Activated T-cell treated with anti-CD3 and anti-CD28 coated beads for 24 hours (primary cell): ENCODE measurements at regions not wholly inside any gene's neighbourhood (a gene's known extent, or its start where the extent isn't known, plus 50 kb on each side); places are given as distances from the start of the nearest gene placed in this dataset.

Experiments
- DNase-seq: peaks from one replicate; pipeline ENCODE4 v3.0.0-alpha.2; 2020; ENCODE audit warnings: low read depth

DNA sequence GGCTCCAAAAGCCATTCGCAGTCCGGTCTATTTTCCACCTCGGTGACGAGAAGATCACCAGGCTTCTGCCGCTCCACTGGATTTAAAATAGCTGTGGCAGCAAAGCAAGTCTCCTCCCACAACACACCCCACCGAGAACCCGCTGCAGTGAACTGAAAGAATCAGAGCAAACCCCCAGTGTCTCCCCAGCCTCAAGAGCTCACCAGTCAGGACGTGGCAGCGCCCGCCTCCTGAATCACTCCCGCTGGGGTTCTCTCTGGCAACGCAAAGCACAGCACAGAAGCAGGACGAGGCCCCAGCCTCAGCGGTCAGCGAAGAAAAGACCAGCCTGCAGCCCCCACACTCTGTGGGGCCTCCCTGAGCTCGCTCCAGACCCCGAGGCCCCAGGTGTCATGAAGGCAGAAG lies 126.1 kb upstream of the PPP2R2D start:
- no peak for DNase-seq

DNA sequence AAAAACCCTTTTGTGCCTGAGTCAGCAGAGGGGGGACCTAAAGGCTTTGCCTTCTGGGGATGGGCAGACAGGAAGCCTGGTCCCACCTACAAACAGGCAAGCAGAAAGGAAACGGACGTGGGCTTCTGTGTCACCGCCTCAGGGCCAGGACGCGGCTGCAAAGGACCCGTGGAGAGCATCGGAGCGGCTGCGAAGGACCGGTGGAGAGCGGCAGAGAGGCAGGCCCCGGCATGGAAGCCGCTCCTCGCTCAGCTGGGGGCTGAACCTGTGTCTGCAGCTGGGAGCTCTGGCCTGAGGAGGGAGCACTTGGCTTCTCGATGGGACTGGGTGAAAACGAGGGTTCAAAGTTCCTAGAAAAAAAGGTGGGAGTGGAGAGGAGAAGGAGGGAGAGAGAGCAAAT lies 125.4 kb upstream of the PPP2R2D start:
- no peak for DNase-seq

DNA sequence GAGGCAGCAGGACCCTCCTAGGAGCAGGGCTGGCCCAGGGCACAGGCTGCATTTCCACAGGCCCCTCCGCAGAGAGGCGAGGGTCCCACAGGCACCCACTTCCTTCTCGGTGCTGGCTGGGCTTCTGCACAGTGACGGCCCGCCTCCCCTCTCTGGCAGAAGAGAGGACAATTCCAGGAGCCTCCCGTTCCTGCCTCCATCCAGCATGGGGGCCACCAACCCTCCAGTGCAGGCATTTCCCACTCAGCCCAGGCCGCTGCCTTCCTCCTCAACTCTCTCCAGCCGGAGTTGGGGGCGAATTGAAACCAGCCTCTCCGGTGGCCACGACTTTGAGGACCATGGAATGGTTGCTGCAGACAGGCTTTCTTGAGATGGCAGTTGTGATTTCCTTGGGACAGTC lies 125.0 kb upstream of the PPP2R2D start:
- no peak for DNase-seq

DNA sequence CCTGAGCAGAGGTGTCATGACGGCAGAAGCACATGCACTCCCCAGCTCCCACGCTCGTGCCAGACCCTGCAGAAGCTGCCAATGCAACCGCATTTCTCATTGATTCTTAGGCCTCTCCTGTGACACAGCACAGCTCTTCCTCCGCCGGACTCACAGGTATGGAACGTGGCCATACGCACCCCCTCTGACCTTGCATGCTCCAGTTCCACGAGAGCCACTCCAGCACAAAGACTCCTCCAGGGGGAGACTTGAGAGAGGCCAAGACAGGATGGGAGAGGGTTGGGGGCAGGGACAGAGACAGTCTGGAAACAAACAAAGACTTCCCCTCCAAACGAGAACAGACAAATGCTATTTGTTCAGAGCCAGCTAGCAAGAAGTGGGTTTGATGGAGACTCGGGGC lies 124.3 kb upstream of the PPP2R2D start:
- no peak for DNase-seq

DNA sequence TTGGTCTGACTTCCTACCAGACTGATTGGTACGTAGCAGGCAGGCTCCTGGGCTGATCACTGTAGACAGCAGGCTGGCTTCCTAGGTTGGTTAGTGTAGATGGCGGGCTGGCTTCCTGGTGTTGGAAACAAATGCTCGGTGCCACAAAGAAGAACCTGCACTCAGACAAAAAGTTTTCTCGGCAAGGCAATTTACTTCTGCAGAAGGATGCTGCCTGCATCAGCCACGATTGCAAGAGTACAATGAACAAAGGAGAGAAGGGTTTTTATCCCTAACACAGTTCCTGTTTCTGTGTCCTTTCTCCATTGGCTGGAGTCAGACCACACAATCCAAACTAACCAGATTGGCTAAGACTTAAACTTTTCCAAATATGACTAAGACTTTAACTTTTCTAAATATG lies 123.6 kb upstream of the PPP2R2D start:
- DNase-seq, result no peak

DNA sequence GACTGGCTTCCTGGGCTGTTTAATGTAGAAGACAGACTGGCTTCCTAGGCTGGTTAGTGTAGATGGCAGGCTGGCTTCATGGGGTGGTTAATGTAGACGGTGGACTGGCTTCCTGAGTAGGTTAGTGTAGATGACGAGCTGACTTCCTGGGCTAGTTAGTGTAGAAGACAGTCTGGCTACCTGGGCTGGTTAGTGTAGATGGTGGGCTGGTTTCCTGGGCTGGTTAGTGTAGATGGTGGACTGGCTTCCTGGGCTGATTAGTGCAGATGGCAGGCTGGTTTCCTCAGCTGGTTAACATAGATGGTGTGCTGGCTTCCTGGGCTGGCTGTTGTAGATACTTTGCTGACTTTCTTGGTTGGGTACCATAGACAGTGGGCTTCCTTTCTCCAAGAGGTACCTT lies 122.9 kb upstream of the PPP2R2D start:
- no peak for DNase-seq

DNA sequence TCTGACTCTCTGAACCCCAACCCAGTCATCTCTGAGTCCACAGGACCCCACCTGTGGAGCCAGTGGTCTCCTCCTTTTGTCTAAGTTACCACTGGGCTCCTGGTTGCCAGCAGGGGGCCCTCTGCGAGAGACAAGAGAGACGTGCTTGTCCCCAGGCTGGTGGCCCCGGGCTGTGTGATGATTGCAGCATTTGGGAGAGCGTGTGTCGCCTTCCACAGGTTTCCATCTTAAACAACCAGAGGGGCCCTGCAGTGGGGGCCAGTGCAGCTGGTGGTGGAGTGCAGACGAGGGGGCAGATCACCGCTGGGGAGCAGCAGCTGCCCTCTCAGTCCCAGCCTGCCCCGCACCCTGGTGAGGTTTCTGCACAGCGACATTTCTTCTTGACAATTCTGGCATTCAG lies 122.4 kb upstream of the PPP2R2D start:
- DNase-seq, result no peak

DNA sequence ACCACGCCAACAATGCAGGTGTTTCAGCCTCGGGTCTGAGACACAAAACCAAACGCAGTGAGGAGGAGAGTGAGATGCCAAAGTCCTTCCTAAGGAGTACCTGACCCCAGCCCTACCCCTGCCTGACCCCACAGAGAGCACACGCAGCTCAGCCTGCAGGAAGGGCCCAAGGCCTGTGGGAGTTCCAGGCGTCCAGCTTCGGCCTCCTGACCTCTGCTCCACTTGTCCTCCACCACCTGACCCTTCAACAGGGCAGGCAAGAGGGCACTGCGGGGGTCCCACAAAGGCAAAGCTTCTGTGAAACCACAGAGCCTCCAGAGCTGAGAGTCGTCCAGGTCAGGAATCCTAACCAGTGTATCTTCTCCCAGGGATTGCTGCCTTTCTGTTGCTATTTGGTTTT lies 122.0 kb upstream of the PPP2R2D start:
- DNase-seq, result no peak

DNA sequence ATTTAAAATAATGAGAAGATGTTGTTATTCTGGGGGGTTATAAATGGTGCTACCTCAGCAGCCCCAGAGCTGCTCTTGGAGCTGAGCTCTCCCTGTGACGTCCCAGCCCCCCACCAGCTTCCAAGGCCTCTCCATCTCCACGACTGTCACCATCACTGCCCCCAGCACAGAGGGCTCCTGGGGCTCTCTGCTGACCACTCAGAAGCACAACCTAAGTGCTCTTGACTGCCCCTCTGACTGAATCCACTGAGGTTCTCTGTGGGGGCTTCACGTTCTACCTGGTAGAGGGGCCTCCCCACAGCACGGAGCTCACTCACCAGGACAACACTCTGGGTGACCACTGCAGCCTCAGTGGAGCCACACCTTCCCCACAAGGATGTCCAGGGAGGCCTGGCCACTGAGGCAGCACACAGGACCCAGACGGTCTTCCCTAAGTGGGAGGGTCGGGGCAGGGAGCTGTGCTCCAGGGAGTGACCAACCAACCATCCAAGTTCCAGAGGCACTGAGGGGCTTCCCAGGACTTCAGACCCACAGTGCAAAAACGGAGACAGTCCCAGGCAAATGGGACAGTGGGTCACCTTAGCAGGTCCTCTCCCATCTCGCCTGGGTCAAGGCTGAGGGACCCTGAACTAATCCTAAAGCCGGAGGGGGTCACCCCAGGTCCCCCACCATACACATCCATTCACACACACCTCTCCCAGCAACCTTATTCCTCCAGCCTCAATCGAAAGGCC lies 121.0 kb upstream of the PPP2R2D start:
- DNase-seq, result no peak

DNA sequence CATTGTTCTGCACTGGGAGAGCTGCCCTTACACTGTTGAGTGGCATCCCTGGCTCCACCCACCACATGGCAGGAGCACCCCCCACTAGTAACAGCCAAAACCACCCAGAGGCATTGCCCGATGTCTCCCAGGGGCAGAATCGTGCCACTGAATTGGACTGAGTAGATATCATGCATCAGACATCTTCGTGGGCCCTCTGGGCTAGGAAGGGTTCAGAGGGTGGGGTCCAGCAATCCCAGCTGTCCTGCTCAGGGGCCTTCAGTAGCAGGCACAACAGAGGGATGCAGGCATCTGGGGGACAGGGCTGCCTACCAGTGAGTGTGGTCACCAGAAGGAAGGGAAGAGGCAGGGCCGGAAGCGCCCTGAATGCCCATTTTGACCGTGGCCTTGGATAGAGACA lies 119.7 kb upstream of the PPP2R2D start:
- no peak for DNase-seq

DNA sequence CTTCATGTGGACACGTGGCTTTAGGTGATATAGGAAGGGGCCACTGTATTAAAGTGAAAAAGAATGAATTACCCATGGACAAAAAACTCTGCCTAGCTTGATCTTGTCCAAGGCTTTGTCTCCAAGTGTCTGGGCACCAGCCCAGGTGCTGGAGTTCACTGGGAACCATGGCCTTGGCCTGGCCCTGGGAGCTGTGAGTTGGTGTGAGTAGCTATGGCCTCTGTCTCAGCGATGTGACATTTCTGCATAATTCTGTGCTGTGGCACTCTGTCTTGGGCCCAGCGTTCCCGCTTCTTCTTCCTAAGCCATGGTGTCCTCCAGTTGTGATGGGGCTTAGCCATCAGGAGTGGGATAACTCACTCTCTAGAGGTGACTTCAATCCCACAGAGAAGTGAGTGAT lies 119.0 kb upstream of the PPP2R2D start:
- DNase-seq, result no peak

DNA sequence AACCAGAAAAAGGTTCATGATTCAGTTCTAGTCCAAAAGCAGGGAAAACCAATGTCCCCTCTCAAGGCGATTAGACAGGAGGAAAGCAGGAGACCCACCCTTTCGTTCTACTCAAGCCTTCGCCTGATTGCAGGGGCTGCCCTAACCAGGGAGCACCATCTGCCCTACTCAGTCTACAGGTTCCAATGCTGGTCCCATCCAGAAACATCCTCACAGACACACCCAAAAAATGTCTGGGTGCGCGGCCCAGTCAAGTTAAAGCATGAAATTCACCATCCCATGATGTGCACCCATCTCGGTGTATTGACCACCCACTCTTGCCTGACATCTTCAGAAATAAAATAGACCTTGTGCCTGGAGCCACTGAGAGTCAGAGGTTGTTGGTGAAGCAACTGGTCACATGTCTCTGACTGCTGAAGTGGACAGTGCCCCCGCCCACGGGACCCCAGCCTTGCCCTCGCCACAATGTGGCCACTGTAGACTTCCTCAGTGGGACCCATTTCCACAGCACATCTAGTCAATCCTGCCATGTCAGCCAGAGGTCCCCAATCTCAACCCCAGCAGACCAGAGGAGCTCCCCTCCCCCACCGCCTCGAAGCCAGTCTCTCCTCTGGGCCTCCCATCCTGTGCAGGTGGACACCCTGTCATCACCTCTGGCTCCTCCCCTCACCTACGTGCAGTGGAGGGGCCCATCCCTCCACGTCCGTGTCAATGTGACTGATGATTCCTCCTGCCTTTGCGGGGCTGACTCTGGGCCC lies 116.3 kb upstream of the PPP2R2D start:
- no peak for DNase-seq

DNA sequence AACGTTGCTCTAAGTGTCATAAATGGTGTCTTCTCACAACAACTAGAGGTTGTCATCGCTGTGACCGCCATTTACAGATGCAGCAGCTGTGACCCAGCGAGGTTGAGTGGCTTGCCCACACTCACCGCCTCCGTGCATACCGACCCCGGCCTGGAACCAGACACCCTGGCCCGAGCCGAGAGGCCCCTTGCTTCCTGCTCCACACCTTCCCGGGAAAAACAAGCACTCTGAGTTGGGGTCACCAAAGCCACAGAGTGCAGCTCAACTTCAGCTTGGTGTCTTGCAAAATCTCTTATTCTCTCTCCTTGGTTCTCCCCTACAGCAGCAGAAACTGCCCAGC lies 115.7 kb upstream of the PPP2R2D start:
- DNase-seq, result no peak

DNA sequence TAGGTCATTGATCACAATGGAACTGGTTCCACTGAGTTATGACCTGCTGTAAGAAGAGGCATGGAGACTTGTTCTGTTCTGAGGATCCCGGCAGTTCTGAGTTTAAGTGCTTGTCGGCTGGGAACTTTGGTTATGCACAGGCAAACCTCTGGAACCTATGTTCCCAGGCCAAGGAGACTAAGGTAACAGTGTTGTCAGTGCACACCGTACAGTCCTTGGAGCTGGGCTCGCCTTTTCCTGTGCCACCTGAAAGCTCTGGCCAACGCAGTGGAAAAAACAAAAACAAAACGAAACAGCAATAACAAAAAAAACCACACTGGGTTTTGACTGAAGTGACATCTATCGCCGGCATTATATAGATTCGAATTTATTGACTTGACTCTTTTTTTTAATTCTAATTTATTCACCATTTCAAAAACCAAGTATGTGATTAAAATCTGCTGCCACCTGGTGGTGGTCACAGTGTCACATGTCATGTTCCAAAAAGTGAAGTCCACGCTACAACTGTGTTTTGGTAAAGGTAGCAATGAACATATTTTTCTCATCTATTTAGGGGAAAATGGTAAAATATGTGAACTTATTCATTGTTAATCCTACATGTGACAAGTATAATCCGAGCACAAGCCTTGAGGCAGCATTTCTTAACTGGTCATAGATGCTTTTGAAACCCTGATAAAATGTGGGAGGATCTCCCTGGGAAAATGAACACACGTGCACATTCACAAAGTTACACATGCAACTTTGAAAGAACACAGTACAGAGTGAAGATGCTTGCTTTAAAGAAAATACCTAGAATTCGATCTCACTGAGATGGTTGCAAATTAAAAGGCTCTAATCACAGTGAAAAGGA lies 113.8 kb upstream of the PPP2R2D start:
- peak; percentile 11 for DNase-seq

DNA sequence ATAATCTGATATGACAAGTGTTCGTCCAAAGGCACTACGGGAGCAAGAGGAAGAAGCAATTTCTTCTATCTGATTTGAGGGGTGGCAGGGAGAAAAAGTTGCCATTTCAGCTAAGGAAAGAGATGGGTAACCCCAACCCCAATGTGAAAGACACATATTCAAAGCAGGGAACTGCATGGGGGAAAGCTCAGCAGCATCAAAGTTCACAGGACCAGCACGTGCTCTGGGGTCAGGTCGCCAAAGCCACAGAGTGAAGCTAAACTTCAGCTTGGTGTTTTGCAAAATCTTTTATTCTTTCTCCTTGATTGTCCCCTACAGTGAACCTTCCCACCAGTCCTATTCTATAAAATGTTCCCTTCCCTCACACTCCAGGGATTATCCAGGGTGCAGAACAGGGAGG lies 112.8 kb upstream of the PPP2R2D start:
- no peak for DNase-seq

DNA sequence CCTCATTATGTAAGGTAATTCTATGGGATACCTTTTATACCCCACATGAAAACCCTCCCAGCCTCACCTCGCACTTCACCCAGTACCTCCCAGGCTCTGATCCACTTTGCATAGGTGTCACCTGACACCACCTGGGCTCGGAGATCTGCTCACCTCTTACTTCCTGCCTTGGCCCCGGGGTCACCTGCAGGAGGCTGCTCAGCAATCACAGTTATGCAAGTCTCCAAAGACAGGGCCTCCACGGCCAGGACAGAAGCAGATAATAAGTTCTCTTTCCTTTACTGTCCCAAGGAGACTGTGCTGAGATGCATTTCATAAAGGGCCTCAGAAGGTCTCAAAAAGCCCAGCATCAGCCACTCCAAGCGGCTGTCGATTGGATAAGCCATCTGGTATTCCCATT lies 112.4 kb upstream of the PPP2R2D start:
- DNase-seq, result no peak

DNA sequence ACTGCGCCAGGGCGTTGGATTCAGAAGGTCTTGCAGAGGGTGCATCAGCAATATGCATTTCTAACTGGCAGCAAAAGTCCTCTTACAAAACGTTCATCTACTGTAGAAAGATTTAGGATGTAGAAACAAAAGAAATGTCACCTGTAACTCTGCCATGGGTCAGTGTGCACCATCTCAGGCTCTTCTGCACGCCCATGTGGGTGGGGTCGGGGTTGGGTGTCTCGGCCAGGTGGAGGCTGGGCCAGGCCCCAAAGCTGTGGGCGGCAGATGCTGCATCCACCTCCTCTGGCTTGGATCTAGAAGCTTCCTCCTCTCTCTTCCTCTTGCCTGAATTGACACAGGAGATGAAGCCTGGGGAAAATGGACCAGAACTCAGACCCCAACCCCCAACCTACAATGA lies 111.3 kb upstream of the PPP2R2D start:
- no peak for DNase-seq

DNA sequence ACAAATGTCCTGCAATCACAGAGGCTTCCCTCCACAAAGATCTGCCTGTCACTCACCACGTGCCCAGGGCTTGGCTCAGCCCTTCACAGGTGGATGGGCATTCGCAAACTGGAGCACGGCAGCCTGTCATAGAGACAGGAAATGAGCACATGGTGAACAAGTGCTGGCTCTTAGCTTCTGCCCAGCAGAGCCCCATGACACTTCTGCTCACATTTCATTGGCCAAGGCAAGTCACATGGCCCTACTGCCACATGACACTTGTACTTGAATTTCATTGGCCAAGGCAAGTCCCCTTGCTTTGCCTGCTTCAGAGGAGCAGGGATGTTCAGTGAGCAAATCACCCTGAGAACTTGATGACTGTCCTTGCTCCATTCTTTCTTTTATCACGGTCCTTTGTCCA lies 110.8 kb upstream of the PPP2R2D start:
- peak; percentile 27 for DNase-seq

DNA sequence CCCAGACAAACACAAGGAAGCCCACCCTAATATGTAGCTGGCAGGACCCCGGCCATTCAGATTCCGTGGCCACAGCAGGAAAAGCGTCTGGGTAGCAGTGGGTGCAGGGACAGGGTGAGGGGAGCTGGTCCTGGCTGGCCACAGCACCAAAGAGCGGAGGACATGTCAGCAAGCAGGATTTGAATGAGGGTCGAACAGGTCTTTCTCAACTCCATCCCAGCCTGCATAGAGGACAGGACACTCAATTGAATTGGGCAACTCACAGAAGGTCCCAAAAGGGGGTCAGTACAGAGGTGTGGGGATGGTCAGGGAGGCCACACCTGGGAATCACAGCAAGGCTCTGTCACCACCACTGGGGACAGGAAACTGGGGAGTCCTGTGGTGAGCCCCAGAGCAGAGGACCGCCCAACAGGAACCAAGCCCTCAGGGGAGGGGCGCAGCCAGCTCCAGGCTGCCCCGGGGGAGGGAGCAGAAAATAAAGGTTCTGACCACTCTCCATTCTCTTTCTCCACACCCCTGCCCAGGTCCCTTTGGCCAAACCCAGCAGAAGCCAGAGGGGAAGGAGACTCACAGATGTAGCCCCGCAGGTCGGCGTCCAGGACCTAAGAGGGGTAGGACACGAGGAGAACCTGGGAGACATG lies 108.7 kb upstream of the PPP2R2D start:
- no peak for DNase-seq

DNA sequence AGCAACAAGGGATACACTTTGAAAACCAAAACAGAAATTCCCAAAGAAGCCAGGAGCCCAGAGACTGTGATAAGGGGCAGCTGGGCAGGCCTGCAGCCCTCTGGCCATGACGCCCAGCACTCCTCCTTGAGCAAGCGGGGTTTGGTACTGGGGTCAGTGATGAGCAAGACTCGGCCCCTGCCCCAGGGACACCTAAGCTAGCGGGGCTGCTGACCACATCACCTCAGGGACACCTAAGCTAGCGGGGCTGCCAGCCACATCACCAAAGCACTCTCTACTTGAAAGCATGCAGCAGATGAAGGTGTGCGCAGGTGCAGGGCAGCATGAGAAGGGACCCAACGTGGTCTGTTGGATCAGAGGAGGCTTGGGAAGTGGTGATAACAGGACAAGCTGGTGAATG lies 108.0 kb upstream of the PPP2R2D start:
- DNase-seq, result no peak

DNA sequence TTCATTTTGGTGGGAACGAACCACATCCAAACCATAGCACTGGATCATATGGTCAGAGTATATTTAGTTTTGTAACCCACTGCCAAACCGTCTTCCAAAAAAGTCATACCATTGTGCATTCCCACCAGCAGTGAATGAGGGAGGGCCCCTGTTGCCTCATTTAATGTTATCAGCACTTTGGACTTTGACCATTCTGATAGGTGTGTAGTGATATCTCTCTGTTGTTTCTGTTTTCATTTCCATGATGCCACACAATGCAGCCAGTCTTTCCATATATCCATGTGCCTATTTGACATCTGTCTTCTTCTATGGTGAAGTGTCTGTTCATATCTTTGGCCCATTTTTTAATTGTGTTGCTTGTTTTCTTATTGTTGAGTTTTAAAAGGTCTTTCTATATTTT lies 105.0 kb upstream of the PPP2R2D start:
- DNase-seq, result no peak

DNA sequence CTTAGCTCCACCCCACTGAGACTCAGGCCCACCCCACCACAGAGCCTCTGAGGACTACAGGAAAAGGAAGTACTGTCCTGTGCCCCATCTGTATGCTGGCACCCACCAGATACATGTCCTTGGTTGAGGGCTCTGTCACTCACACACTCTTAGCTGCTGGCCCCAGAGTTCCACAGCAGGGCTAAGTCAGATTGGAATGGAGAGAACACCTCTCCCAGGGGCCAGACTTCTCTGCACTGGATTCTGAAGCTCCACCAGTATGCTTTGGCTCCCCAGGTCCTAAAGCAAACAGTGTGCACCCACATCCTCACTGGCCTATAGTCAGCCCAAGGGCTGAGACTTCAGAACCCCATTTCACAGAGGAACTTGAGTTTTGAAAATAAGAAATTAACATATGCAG lies 103.2 kb upstream of the PPP2R2D start:
- no peak for DNase-seq

DNA sequence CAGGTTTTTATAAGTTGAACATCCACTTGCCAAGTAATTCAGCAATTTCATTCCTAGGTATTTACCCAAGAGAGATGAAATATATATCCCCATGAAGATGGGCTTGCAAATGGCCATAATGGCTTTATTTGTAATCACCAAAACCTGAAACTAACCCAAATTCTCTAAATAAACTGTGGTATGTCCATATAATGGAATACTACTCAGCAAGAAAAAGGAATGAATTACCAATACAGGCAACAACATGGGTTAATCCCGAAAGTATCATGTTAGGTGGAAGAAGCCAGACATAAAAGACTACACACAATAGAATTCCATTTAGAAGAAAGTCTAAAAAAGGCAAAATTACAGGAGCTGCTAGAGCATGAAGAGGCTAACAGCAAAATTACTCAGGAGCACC lies 101.4 kb upstream of the PPP2R2D start:
- DNase-seq, result no peak
